ENCODE measurements at regions not wholly inside any gene's neighbourhood (a gene's known extent, or its start where the extent isn't known, plus 50 kb on each side); places are given as distances from the start of the nearest gene placed in this dataset.
"Not testable (repeated sequence)": the region's sequence is repeated elsewhere in the genome, so short reads cannot be mapped to it uniquely, and the experiment has no call there.

DNA sequence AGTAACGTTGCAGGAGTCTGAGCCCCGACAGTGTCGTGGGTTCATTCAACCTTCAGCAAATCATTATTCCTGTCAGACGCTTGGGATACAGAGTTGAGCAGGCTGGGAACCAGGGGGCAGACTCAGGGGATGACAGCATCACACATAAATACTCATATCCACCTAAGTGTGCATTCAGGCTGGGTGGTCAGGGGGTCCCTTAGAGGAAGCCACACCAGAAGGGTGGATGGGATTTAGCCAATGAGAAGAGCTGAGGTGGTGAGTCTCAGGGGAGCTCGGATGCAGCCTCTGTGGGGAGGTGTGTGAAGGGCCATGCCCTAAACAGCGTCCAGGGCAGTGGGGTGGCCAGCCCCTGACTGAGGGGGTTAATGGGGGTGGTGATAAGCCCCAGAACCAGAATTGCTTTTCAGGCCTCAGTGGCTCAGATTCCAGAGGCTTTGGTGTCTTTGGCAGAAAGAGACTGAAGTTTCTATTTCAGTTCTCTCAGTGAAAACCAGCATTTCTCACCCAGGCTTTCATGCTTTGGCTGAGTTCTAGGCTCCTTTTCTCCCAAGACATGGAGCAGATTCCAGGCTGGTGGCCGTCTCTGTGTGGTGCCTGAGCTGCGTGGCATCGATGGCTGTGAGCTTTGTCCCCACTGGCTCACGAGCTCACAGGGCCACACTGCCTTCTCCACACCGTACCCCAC, 83.9 kb upstream of the CLDN5 start (continued):
- TF ChIP-seq, protein P1, sequence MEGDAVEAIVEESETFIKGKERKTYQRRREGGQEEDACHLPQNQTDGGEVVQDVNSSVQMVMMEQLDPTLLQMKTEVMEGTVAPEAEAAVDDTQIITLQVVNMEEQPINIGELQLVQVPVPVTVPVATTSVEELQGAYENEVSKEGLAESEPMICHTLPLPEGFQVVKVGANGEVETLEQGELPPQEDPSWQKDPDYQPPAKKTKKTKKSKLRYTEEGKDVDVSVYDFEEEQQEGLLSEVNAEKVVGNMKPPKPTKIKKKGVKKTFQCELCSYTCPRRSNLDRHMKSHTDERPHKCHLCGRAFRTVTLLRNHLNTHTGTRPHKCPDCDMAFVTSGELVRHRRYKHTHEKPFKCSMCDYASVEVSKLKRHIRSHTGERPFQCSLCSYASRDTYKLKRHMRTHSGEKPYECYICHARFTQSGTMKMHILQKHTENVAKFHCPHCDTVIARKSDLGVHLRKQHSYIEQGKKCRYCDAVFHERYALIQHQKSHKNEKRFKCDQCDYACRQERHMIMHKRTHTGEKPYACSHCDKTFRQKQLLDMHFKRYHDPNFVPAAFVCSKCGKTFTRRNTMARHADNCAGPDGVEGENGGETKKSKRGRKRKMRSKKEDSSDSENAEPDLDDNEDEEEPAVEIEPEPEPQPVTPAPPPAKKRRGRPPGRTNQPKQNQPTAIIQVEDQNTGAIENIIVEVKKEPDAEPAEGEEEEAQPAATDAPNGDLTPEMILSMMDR (IDR thresholded peaks at IDR 0.05 in 2 of 3, conservative IDR thresholded peaks at IDR 0.05 in 1 of 3; ENCODE audit: borderline replicate concordance in 1 of 3, insufficient read depth in 1 of 3, low read depth in 2 of 3, low read length in 2 of 3) = no peak
- TF ChIP-seq YY1 (IDR thresholded peaks at IDR 0.05; ENCODE audit: extremely low read depth, insufficient replicate concordance, low read depth, low read length) (no peak), EZH2phosphoT487 (IDR thresholded peaks at IDR 0.05; ENCODE audit: borderline replicate concordance) (no peak)

DNA sequence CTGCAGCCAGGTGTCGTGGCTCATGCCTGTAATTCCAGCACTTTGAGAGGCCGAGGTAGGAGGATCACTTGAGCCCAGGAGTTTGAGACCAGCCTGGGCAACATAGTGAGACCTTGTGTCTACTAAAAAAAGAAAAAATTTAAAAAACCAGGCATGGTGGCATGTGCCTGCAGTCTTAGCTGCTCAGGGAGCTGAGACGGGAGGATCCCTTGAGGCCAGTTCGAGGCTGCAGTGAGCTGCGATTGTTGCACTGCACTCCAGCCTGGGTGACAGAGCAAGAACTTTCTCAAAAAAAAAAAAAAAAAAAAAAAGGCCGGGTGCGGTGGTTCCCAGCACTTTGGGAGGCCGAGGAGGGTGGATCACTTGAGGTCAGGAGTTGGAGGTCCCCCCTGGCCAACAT, 85.5 kb upstream of the CLDN5 start:
- H3K79me2 ChIP-seq (ENCODE audit: insufficient read depth, low read length); CTCF ChIA-PET; DNase-seq (ENCODE audit: low read depth, low spot score); H3K27ac ChIP-seq (ENCODE audit: low read depth, low read length); intact Hi-C loops (cut with micrococcal nuclease); H3K9me3 ChIP-seq (ENCODE audit: control insufficient read depth in 1 of 2, insufficient read depth in 1 of 2, low read depth in 1 of 2, low read length in 2 of 2); H3K4me3 ChIP-seq (replicated peaks in 1 of 2; ENCODE audit: low read depth in 1 of 2, low read length in 2 of 2); ATAC-seq; H3K4me1 ChIP-seq (ENCODE audit: control insufficient read depth in 1 of 2, insufficient read depth in 2 of 2, low read length in 2 of 2); H3K4me2 ChIP-seq (ENCODE audit: low read length); H2AFZ ChIP-seq (ENCODE audit: low read depth, low read length, poor library complexity, severe bottlenecking); POLR2A ChIA-PET; RAD21 ChIA-PET (ENCODE audit: low non-redundant PET in 1 of 2, low total read pairs in 2 of 2, uncharacterized antibody in 2 of 2, unreplicated experiment in 2 of 2); H3K9ac ChIP-seq (ENCODE audit: low read length); H3K9me2 ChIP-seq (ENCODE audit: insufficient read depth); H3K27me3 ChIP-seq (ENCODE audit: insufficient read depth, low read length); BruUV-seq (replicated peaks); H4K20me1 ChIP-seq (ENCODE audit: insufficient read depth); H3K36me3 ChIP-seq (ENCODE audit: control insufficient read depth in 1 of 2, insufficient read depth in 2 of 2, low read length in 2 of 2): not testable (repeated sequence)
